GM10248 (cell line): ENCODE measurements at regions not wholly inside any gene's neighbourhood (a gene's known extent, or its start where the extent isn't known, plus 50 kb on each side); places are given as distances from the start of the nearest gene placed in this dataset.

ENCODE experiments used
- CTCF ChIA-PET: fragments of 300-600 bp; sonication (Branson Sonifier 250); formaldehyde crosslinking; extraction: SDS; loops from one replicate; lab custom pipeline; 2021; ENCODE audit warnings: antibody characterized with exemption; lab: Yijun Ruan, JAX
- POLR2A ChIA-PET: fragments of 350-650 bp; sonication (Branson Sonifier 250); formaldehyde crosslinking; extraction: SDS; loops from one replicate; lab custom pipeline; 2020; ENCODE audit warnings: antibody characterized with exemption; lab: Yijun Ruan, JAX
- DNase-seq: peaks from one replicate; pipeline ENCODE4 v3.0.0; 2012; ENCODE audit errors: extremely low spot score
- CTCF ChIP-seq: IDR thresholded peaks from 2 replicates; pipeline ENCODE4 v1.5.1; 2012; ENCODE audit warnings: mild to moderate bottlenecking, low read depth; ENCODE audit errors: extremely low read depth, missing control alignments, control extremely low read depth

- ChIA-PET POLR2A (no interaction called here), CTCF (no interaction called here)
- no peak for TF ChIP-seq CTCF
- no peak for DNase-seq
Observed at GRCh38 chr10:36604316-36604715, 521.1 kb upstream of the ANKRD30A start.

- POLR2A ChIA-PET, result no interaction called here
- no peak for TF ChIP-seq CTCF
- CTCF ChIA-PET, result no interaction called here
- DNase-seq, result no peak
Observed at GRCh38 chr10:36603688-36604087, 521.7 kb upstream of the ANKRD30A start.

- CTCF ChIA-PET, result no interaction called here
- POLR2A ChIA-PET, result no interaction called here
- DNase-seq, result no peak
- no peak for TF ChIP-seq CTCF
Observed at GRCh38 chr10:36602374-36602773, 523.0 kb upstream of the ANKRD30A start.

GRCh38 chr10:36597756-36598320, 527.6 kb upstream of the ANKRD30A start:
- DNase-seq, result no peak
- POLR2A ChIA-PET, result no interaction called here

GRCh38 chr10:36592964-36593363, 532.4 kb upstream of the ANKRD30A start:
- ChIA-PET CTCF (no interaction called here), POLR2A (no interaction called here)
- TF ChIP-seq CTCF, result no peak
- DNase-seq, result no peak

More at GRCh38 chr10:36597756-36598320, 527.6 kb upstream of the ANKRD30A start:
- no peak for TF ChIP-seq CTCF
- CTCF ChIA-PET, result no interaction called here

GRCh38 chr10:36591436-36591835, 534.0 kb upstream of the ANKRD30A start:
- POLR2A ChIA-PET, result no interaction called here
- no peak for TF ChIP-seq CTCF
- no peak for DNase-seq
- CTCF ChIA-PET, result no interaction called here
